ENCODE measurements at regions not wholly inside any gene's neighbourhood (a gene's known extent, or its start where the extent isn't known, plus 50 kb on each side); places are given as distances from the start of the nearest gene placed in this dataset.

GRCh38 chr13:74485757-74486156 is 351.6 kb upstream of the KLF12 start:
- DNase-seq: no peak
- H3K9me3 ChIP-seq (ENCODE audit: control insufficient read depth, low read length): no peaks in the 10 kb centered on the region
- no peaks in the 10 kb centered on the region for H3K36me3 ChIP-seq (ENCODE audit: control insufficient read depth, insufficient read depth, low read length)
- H3K27me3 ChIP-seq (replicated peaks; ENCODE audit: control insufficient read depth, insufficient read depth, low read length, poor library complexity, severe bottlenecking): no peaks in the 10 kb centered on the region
- H3K27ac ChIP-seq (ENCODE audit: insufficient read depth, low read length, poor library complexity, severe bottlenecking): no peak overlapping the region
- H3K4me1 ChIP-seq (ENCODE audit: control insufficient read depth, insufficient read depth, low read length, poor library complexity, severe bottlenecking): no peaks in the 10 kb centered on the region
- H3K4me3 ChIP-seq (ENCODE audit: insufficient read depth, low read depth, low read length, poor library complexity, severe bottlenecking): no peak overlapping the region

GRCh38 chr13:74479124-74479523 is 344.9 kb upstream of the KLF12 start:
- Histone ChIP-seq H3K9me3 (ENCODE audit: control insufficient read depth, low read length) (no peaks in the 10 kb centered on the region), H3K4me3 (ENCODE audit: insufficient read depth, low read depth, low read length, poor library complexity, severe bottlenecking) (no peak overlapping the region), H3K36me3 (ENCODE audit: control insufficient read depth, insufficient read depth, low read length) (no peaks in the 10 kb centered on the region), H3K27me3 (replicated peaks; ENCODE audit: control insufficient read depth, insufficient read depth, low read length, poor library complexity, severe bottlenecking) (no peaks in the 10 kb centered on the region), H3K4me1 (ENCODE audit: control insufficient read depth, insufficient read depth, low read length, poor library complexity, severe bottlenecking) (no peaks in the 10 kb centered on the region), H3K27ac (ENCODE audit: insufficient read depth, low read length, poor library complexity, severe bottlenecking) (no peak overlapping the region)
- no peak for DNase-seq

DNA sequence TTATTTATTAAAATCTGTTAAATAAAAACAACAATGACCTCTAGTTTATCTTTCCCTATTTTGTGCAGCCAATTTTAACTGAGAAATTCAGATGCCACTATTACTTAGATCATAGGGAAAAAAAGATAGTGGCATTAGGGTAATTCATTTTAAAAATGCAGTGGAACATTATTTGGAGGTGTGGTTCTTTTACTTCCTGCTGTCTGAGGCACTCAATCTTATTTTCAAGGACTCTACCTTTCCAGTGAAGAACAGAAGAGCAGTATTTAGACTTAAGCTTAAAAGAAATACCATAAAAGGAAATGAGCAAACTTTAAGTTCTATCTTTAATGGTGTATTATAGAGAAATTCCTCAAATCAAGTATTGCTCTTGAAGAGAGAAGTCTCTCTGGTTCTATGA is 342.6 kb upstream of the KLF12 start:
- no peaks in the 10 kb centered on the region for H3K9me3 ChIP-seq (ENCODE audit: control insufficient read depth, low read length)
- no peak overlapping the region for H3K4me3 ChIP-seq (ENCODE audit: insufficient read depth, low read depth, low read length, poor library complexity, severe bottlenecking)
- no peak for DNase-seq
- no peaks in the 10 kb centered on the region for H3K27me3 ChIP-seq (replicated peaks; ENCODE audit: control insufficient read depth, insufficient read depth, low read length, poor library complexity, severe bottlenecking)
- no peaks in the 10 kb centered on the region for H3K36me3 ChIP-seq (ENCODE audit: control insufficient read depth, insufficient read depth, low read length)
- no peak overlapping the region for H3K27ac ChIP-seq (ENCODE audit: insufficient read depth, low read length, poor library complexity, severe bottlenecking)
- H3K4me1 ChIP-seq (ENCODE audit: control insufficient read depth, insufficient read depth, low read length, poor library complexity, severe bottlenecking): no peaks in the 10 kb centered on the region

GRCh38 chr13:74476365-74476764 is 342.2 kb upstream of the KLF12 start:
- no peaks in the 10 kb centered on the region for H3K27me3 ChIP-seq (replicated peaks; ENCODE audit: control insufficient read depth, insufficient read depth, low read length, poor library complexity, severe bottlenecking)
- no peaks in the 10 kb centered on the region for H3K4me1 ChIP-seq (ENCODE audit: control insufficient read depth, insufficient read depth, low read length, poor library complexity, severe bottlenecking)
- no peaks in the 10 kb centered on the region for H3K36me3 ChIP-seq (ENCODE audit: control insufficient read depth, insufficient read depth, low read length)
- no peak overlapping the region for H3K27ac ChIP-seq (ENCODE audit: insufficient read depth, low read length, poor library complexity, severe bottlenecking)
- H3K4me3 ChIP-seq (ENCODE audit: insufficient read depth, low read depth, low read length, poor library complexity, severe bottlenecking): no peak overlapping the region
- no peak for DNase-seq
- no peaks in the 10 kb centered on the region for H3K9me3 ChIP-seq (ENCODE audit: control insufficient read depth, low read length)

DNA sequence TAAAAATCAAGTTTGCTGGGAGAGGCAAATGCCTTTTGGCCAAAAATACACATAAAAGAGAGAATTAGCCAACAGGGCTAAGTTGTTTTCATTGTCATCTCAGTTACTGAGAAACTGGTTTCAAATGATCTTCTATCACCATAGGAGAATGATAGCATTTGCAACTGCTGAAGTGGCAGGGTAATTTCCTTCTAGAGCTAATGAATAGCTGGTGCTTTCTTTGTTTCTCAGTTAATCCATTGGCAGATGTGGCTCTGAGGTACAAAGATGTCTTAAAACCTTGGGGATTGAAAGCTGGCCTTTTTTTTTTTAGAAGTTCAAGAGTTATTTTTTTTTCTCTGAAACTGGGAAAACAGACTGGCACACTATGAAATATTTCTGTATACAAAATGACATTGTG is 332.7 kb upstream of the KLF12 start:
- no peaks in the 10 kb centered on the region for H3K27me3 ChIP-seq (replicated peaks; ENCODE audit: control insufficient read depth, insufficient read depth, low read length, poor library complexity, severe bottlenecking)
- H3K27ac ChIP-seq (ENCODE audit: insufficient read depth, low read length, poor library complexity, severe bottlenecking): no peak overlapping the region
- no peaks in the 10 kb centered on the region for H3K4me1 ChIP-seq (ENCODE audit: control insufficient read depth, insufficient read depth, low read length, poor library complexity, severe bottlenecking)
- DNase-seq: no peak
- no peak overlapping the region for H3K4me3 ChIP-seq (ENCODE audit: insufficient read depth, low read depth, low read length, poor library complexity, severe bottlenecking)
- no peaks in the 10 kb centered on the region for H3K36me3 ChIP-seq (ENCODE audit: control insufficient read depth, insufficient read depth, low read length)
- H3K9me3 ChIP-seq (ENCODE audit: control insufficient read depth, low read length): no peaks in the 10 kb centered on the region

DNA sequence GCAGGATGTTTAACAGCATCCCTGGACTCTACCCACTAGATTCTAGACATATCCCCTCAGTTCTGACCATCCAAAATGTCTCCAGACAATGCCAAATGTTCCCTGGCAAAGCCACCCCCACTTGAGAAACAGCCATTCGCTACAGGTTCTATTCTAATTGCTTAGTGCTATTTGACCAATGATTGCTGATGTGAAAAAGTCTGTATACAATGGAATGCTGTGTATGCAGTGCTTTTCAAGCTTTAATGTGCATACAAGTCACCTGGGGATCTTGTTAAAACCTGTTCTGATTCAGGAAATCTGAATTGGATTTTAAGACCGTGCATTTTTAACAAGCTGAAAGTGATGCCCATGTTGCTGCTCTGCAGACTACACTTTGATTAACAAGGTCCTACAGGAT is 331.8 kb upstream of the KLF12 start:
- no peaks in the 10 kb centered on the region for H3K4me1 ChIP-seq (ENCODE audit: control insufficient read depth, insufficient read depth, low read length, poor library complexity, severe bottlenecking)
- no peaks in the 10 kb centered on the region for H3K9me3 ChIP-seq (ENCODE audit: control insufficient read depth, low read length)
- no peaks in the 10 kb centered on the region for H3K36me3 ChIP-seq (ENCODE audit: control insufficient read depth, insufficient read depth, low read length)
- no peak overlapping the region for H3K4me3 ChIP-seq (ENCODE audit: insufficient read depth, low read depth, low read length, poor library complexity, severe bottlenecking)
- no peak overlapping the region for H3K27ac ChIP-seq (ENCODE audit: insufficient read depth, low read length, poor library complexity, severe bottlenecking)
- no peak for DNase-seq
- no peaks in the 10 kb centered on the region for H3K27me3 ChIP-seq (replicated peaks; ENCODE audit: control insufficient read depth, insufficient read depth, low read length, poor library complexity, severe bottlenecking)

DNA sequence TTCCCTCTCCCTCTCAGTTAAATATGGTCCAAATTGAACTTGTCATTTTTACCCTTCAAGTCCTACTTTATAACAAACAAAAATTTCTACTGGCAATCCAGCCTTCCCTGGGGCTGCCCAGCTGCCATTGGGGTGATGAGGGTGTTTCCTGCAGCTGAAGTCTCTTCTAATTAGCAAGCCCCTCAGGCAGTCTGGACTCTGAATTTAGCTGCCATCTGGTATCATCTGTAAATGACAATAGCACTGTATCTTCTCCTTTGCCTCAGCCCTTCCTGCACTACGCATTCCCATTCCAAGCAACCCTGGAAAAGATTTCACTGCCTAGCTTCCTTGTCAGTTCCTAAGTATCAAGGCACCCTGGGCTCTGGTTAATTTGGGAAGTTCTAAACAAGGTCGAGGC is 331.1 kb upstream of the KLF12 start:
- H3K27ac ChIP-seq (ENCODE audit: insufficient read depth, low read length, poor library complexity, severe bottlenecking): no peak overlapping the region
- H3K9me3 ChIP-seq (ENCODE audit: control insufficient read depth, low read length): no peaks in the 10 kb centered on the region
- no peaks in the 10 kb centered on the region for H3K4me1 ChIP-seq (ENCODE audit: control insufficient read depth, insufficient read depth, low read length, poor library complexity, severe bottlenecking)
- H3K4me3 ChIP-seq (ENCODE audit: insufficient read depth, low read depth, low read length, poor library complexity, severe bottlenecking): no peak overlapping the region
- no peaks in the 10 kb centered on the region for H3K36me3 ChIP-seq (ENCODE audit: control insufficient read depth, insufficient read depth, low read length)
- no peaks in the 10 kb centered on the region for H3K27me3 ChIP-seq (replicated peaks; ENCODE audit: control insufficient read depth, insufficient read depth, low read length, poor library complexity, severe bottlenecking)
- no peak for DNase-seq

- Histone ChIP-seq H3K4me1 (ENCODE audit: control insufficient read depth, insufficient read depth, low read length, poor library complexity, severe bottlenecking) (no peaks in the 10 kb centered on the region), H3K9me3 (ENCODE audit: control insufficient read depth, low read length) (no peaks in the 10 kb centered on the region), H3K4me3 (ENCODE audit: insufficient read depth, low read depth, low read length, poor library complexity, severe bottlenecking) (no peak overlapping the region), H3K27me3 (replicated peaks; ENCODE audit: control insufficient read depth, insufficient read depth, low read length, poor library complexity, severe bottlenecking) (no peaks in the 10 kb centered on the region), H3K27ac (ENCODE audit: insufficient read depth, low read length, poor library complexity, severe bottlenecking) (no peak overlapping the region), H3K36me3 (ENCODE audit: control insufficient read depth, insufficient read depth, low read length) (no peaks in the 10 kb centered on the region)
- DNase-seq: no peak
These were observed 330.5 kb upstream of the KLF12 start for GRCh38 chr13:74464670-74465069.

DNA sequence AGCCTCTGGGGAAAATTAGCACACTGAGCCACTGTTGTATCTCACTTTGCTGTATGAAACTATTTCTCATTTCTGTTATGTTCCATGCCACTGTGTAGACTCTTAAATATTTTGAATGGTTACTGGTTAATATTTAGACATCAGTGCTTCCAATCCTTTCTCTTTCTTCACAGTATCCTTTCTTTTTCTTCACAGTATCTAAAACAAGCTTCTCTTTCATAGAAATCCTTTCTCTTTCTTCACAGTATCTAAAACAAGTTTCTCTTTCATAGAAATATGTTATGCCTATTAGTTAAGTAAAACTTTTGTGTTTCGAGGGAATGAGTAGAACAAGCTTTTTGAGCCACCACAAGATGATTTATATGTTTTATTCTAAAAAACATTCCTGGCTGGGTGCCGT is 326.8 kb upstream of the KLF12 start:
- no peaks in the 10 kb centered on the region for H3K4me1 ChIP-seq (ENCODE audit: control insufficient read depth, insufficient read depth, low read length, poor library complexity, severe bottlenecking)
- no peaks in the 10 kb centered on the region for H3K27me3 ChIP-seq (replicated peaks; ENCODE audit: control insufficient read depth, insufficient read depth, low read length, poor library complexity, severe bottlenecking)

GRCh38 chr13:74452881-74453280 is 318.7 kb upstream of the KLF12 start:
- H3K4me1 ChIP-seq (ENCODE audit: control insufficient read depth, insufficient read depth, low read length, poor library complexity, severe bottlenecking): no peaks in the 10 kb centered on the region
- no peak overlapping the region for H3K27ac ChIP-seq (ENCODE audit: insufficient read depth, low read length, poor library complexity, severe bottlenecking)
- H3K27me3 ChIP-seq (replicated peaks; ENCODE audit: control insufficient read depth, insufficient read depth, low read length, poor library complexity, severe bottlenecking): no peaks in the 10 kb centered on the region
- no peaks in the 10 kb centered on the region for H3K36me3 ChIP-seq (ENCODE audit: control insufficient read depth, insufficient read depth, low read length)
- no peak overlapping the region for H3K4me3 ChIP-seq (ENCODE audit: insufficient read depth, low read depth, low read length, poor library complexity, severe bottlenecking)
- DNase-seq: no peak
- H3K9me3 ChIP-seq (ENCODE audit: control insufficient read depth, low read length): no peaks in the 10 kb centered on the region

More for the DNA sequence above, 326.8 kb upstream of the KLF12 start:
- no peak overlapping the region for H3K4me3 ChIP-seq (ENCODE audit: insufficient read depth, low read depth, low read length, poor library complexity, severe bottlenecking)
- no peak for DNase-seq
- H3K36me3 ChIP-seq (ENCODE audit: control insufficient read depth, insufficient read depth, low read length): no peaks in the 10 kb centered on the region
- H3K9me3 ChIP-seq (ENCODE audit: control insufficient read depth, low read length): no peaks in the 10 kb centered on the region
- no peak overlapping the region for H3K27ac ChIP-seq (ENCODE audit: insufficient read depth, low read length, poor library complexity, severe bottlenecking)

GRCh38 chr13:74452176-74452575 is 318.0 kb upstream of the KLF12 start:
- H3K4me3 ChIP-seq (ENCODE audit: insufficient read depth, low read depth, low read length, poor library complexity, severe bottlenecking): no peak overlapping the region
- DNase-seq: no peak
- H3K9me3 ChIP-seq (ENCODE audit: control insufficient read depth, low read length): no peaks in the 10 kb centered on the region
- H3K4me1 ChIP-seq (ENCODE audit: control insufficient read depth, insufficient read depth, low read length, poor library complexity, severe bottlenecking): no peaks in the 10 kb centered on the region
- H3K27me3 ChIP-seq (replicated peaks; ENCODE audit: control insufficient read depth, insufficient read depth, low read length, poor library complexity, severe bottlenecking): no peaks in the 10 kb centered on the region
- no peaks in the 10 kb centered on the region for H3K36me3 ChIP-seq (ENCODE audit: control insufficient read depth, insufficient read depth, low read length)
- no peak overlapping the region for H3K27ac ChIP-seq (ENCODE audit: insufficient read depth, low read length, poor library complexity, severe bottlenecking)
